HCT116 (cell line): ENCODE measurements at regions not wholly inside any gene's neighbourhood (a gene's known extent, or its start where the extent isn't known, plus 50 kb on each side); places are given as distances from the start of the nearest gene placed in this dataset.

Experiments used
- ATAC-seq: fragments of 200-7000 bp; cut with Tn5 transposase; 2 replicates; pipeline ENCODE4 v1.9.1; 2020; ENCODE audit warnings: mild to moderate bottlenecking, moderate library complexity
- BruUV-seq: library from RNA; stranded (reverse); fragments of 400-500 nt; replicated peaks from 2 replicates; lab custom pipeline; 2021; lab: Mats Ljungman, UMichigan
- CTCF ChIA-PET: fragments of 300-600 bp; sonication (Branson Sonifier 250); formaldehyde crosslinking; loops from one replicate; lab custom pipeline; 2021; ENCODE audit warnings: antibody characterized with exemption; lab: Charles Lee
- POLR2A ChIA-PET: fragments of 300-600, 350-600 bp; sonication (Branson Sonifier 250); formaldehyde crosslinking; loops from one replicate; lab custom pipeline; 2021; ENCODE audit warnings: antibody characterized with exemption; lab: Charles Lee
- RAD21 ChIA-PET, 2 experiments: fragments of 300-600 bp; sonication (Branson Sonifier 250); formaldehyde crosslinking; loops; one replicate each; lab custom pipeline; 2023; ENCODE audit warnings: low total read pairs in 2 of 2; ENCODE audit not compliant: uncharacterized antibody in 2 of 2, unreplicated experiment in 2 of 2, low non-redundant PET in 1 of 2; lab: Charles Lee
- DNase-seq: peaks from one replicate; pipeline ENCODE4 v3.0.0-alpha.2; 2010; ENCODE audit warnings: low read depth, low spot score
- H2AFZ ChIP-seq: fragments of 200-600 bp; shearing (Covaris generic), sonication (generic); 2 replicates; pipeline ENCODE4 v1.6.1; 2017; ENCODE audit warnings: low read depth, mixed run types, mixed read lengths, antibody characterized with exemption, low read length; ENCODE audit not compliant: poor library complexity, severe bottlenecking
- H3K27ac ChIP-seq: 2 replicates; pipeline ENCODE4 v1.5.1; 2012; ENCODE audit warnings: low read depth, low read length
- H3K27me3 ChIP-seq: fragments of 200-600 bp; sonication (generic); 2 replicates; pipeline ENCODE4 v1.6.1; 2016; ENCODE audit warnings: mixed run types, low read length, mixed read lengths; ENCODE audit not compliant: insufficient read depth
- H3K36me3 ChIP-seq, 2 experiments: fragments of 200-500 bp in 1 of 2; fragments of 200-600 bp in 1 of 2; sonication (Bioruptor generic) in 1 of 2; sonication (generic) in 1 of 2; 2 replicates each; pipeline versions ENCODE4 v1.5.1 to v1.6.1; 2014 to 2016; ENCODE audit warnings: low read length in 2 of 2, inconsistent platforms in 1 of 2, mixed read lengths in 1 of 2, mixed run types in 1 of 2; ENCODE audit not compliant: insufficient read depth in 2 of 2, control insufficient read depth in 1 of 2
- H3K4me1 ChIP-seq, 2 experiments: fragments of 200-600 bp in 1 of 2; sonication (generic) in 1 of 2; 2 replicates each; pipeline versions ENCODE4 v1.5.1 to v1.6.1; 2012 to 2017; ENCODE audit warnings: low read length in 2 of 2, inconsistent platforms in 1 of 2, mild to moderate bottlenecking in 1 of 2, mixed read lengths in 1 of 2, mixed run types in 1 of 2, moderate library complexity in 1 of 2; ENCODE audit not compliant: insufficient read depth in 2 of 2, control insufficient read depth in 1 of 2
- H3K4me2 ChIP-seq: fragments of 200-600 bp; sonication (generic); 2 replicates; pipeline ENCODE4 v1.6.1; 2017; ENCODE audit warnings: mixed run types, low read length, mixed read lengths
- H3K4me3 ChIP-seq, 2 experiments: fragments of 200-600 bp in 1 of 2; sonication (generic) in 1 of 2; replicated peaks in 1 of 2; 2 replicates each; pipeline ENCODE4 v1.5.1; 2011 to 2016; ENCODE audit warnings: low read length in 2 of 2, control low read depth in 1 of 2, low read depth in 1 of 2, mild to moderate bottlenecking in 1 of 2, mixed read lengths in 1 of 2, mixed run types in 1 of 2
- H3K79me2 ChIP-seq: fragments of 200-600 bp; sonication (generic); 2 replicates; pipeline ENCODE4 v1.6.1; 2017; ENCODE audit warnings: mild to moderate bottlenecking, mixed run types, low read length, moderate library complexity, mixed read lengths; ENCODE audit not compliant: insufficient read depth
- H3K9ac ChIP-seq: fragments of 200-600 bp; sonication (generic); 2 replicates; pipeline ENCODE4 v1.6.1; 2016; ENCODE audit warnings: low read length, mixed read lengths
- H3K9me2 ChIP-seq: fragments of 200-600 bp; sonication (generic), shearing (Covaris generic); 2 replicates; pipeline ENCODE4 v1.6.1; 2017; ENCODE audit warnings: mixed run types, mild to moderate bottlenecking, moderate library complexity; ENCODE audit not compliant: insufficient read depth
- H3K9me3 ChIP-seq, 2 experiments: fragments of 200-500 bp in 1 of 2; fragments of 200-600 bp in 1 of 2; sonication (Bioruptor generic) in 1 of 2; sonication (generic) in 1 of 2; 2 replicates each; pipeline ENCODE4 v1.6.1; 2014 to 2017; ENCODE audit warnings: low read length in 2 of 2, mixed read lengths in 2 of 2, inconsistent platforms in 1 of 2, low read depth in 1 of 2, mild to moderate bottlenecking in 1 of 2, mixed run types in 1 of 2, moderate library complexity in 1 of 2; ENCODE audit not compliant: control insufficient read depth in 1 of 2, insufficient read depth in 1 of 2
- H4K20me1 ChIP-seq: fragments of 200-600 bp; sonication (generic), shearing (Covaris generic); 2 replicates; pipeline ENCODE4 v1.6.1; 2017; ENCODE audit warnings: mixed run types, mild to moderate bottlenecking, moderate library complexity; ENCODE audit not compliant: insufficient read depth
- CTCF ChIP-seq, 3 experiments: fragments of 200-600 bp in 1 of 3; sonication (generic) in 1 of 3; IDR thresholded peaks in 2 of 3; conservative IDR thresholded peaks in 1 of 3; 2 replicates each; pipeline ENCODE4 v1.5.1; 2012 to 2017; ENCODE audit warnings: low read depth in 2 of 3, low read length in 2 of 3, antibody characterized with exemption in 1 of 3, borderline replicate concordance in 1 of 3, control low read depth in 1 of 3, mild to moderate bottlenecking in 1 of 3, mixed read lengths in 1 of 3, mixed run types in 1 of 3, moderate library complexity in 1 of 3; ENCODE audit not compliant: insufficient read depth in 1 of 3
- ELF1 ChIP-seq: IDR thresholded peaks from 2 replicates; pipeline ENCODE4 v1.6.1; 2012; ENCODE audit warnings: low read depth, borderline replicate concordance
- EZH2 ChIP-seq: fragments of 200-600 bp; sonication (generic); IDR thresholded peaks from 2 replicates; pipeline ENCODE4 v1.6.1; 2017; ENCODE audit warnings: antibody characterized with exemption, mixed run types
- MAX ChIP-seq: IDR thresholded peaks from 2 replicates; pipeline ENCODE4 v1.6.1; 2012
- POLR2AphosphoS5 ChIP-seq: IDR thresholded peaks from 2 replicates; pipeline ENCODE4 v1.6.1; 2011; ENCODE audit warnings: mild to moderate bottlenecking, low read depth, low read length, moderate library complexity
- RAD21 ChIP-seq: IDR thresholded peaks from 2 replicates; pipeline ENCODE4 v1.6.1; 2012; ENCODE audit warnings: low read depth, mild to moderate bottlenecking
- REST ChIP-seq: IDR thresholded peaks from 2 replicates; pipeline ENCODE4 v1.6.1; 2012; ENCODE audit warnings: low read depth
- SP1 ChIP-seq: IDR thresholded peaks from 2 replicates; pipeline ENCODE4 v1.6.1; 2012; ENCODE audit warnings: low read depth
- SRF ChIP-seq: IDR thresholded peaks from 2 replicates; pipeline ENCODE4 v1.6.1; 2012; ENCODE audit warnings: low read depth
- TCF7L2 ChIP-seq: IDR thresholded peaks from 2 replicates; pipeline ENCODE4 v1.7.0; 2011; ENCODE audit warnings: borderline replicate concordance, inconsistent platforms; ENCODE audit not compliant: insufficient read depth, insufficient read length; ENCODE audit errors: extremely low read depth
- intact Hi-C: fragments of 100-400 bp; cut with micrococcal nuclease; formaldehyde crosslinking; loops from 2 replicates; pipeline ENCODE4 v1.10.0; 2022

- Histone ChIP-seq H3K9ac (no peak overlapping the region), H3K4me1 (peaks cover 27 to 40% of the 10 kb centered on the region in 2 experiments), H4K20me1 (no peaks in the 10 kb centered on the region), H2AFZ (no peak overlapping the region), H3K4me2 (no peak overlapping the region), H3K27ac (no peak overlapping the region), H3K9me2 (no peaks in the 10 kb centered on the region), H3K4me3 (no peak overlapping the region), H3K9me3 (no peaks in the 10 kb centered on the region), H3K36me3 (peaks cover 0 to 5% of the 10 kb centered on the region in 2 experiments; a peak in 1 of 4 replicates), H3K27me3 (no peaks in the 10 kb centered on the region), H3K79me2 (peaks cover 67% of the 10 kb centered on the region)
- BruUV-seq, result no TSS peak
- ATAC-seq, result no peak
- RAD21 ChIA-PET, result no interaction called here
- no peak for TF ChIP-seq CTCF (IDR thresholded peaks at IDR 0.05 in 2 of 3, conservative IDR thresholded peaks at IDR 0.05 in 1 of 3; ENCODE audit: borderline replicate concordance in 1 of 3, insufficient read depth in 1 of 3, low read depth in 2 of 3, low read length in 2 of 3)
- no peak for TF ChIP-seq EZH2
- no peak for TF ChIP-seq MAX
- TF ChIP-seq POLR2AphosphoS5, result no peak
- no peak for TF ChIP-seq SRF
- no peak for TF ChIP-seq TCF7L2
- TF ChIP-seq RAD21, result no peak
- no peak for TF ChIP-seq ELF1
- POLR2A ChIA-PET, result no interaction called here
- CTCF ChIA-PET, result no interaction called here
- intact Hi-C loops, result no loop called here
- no peak for DNase-seq
These were observed 326.8 kb downstream of the SEC14L1 start for GRCh38 chr17:77467521-77467920.

- TF ChIP-seq TCF7L2 (no peak), REST (no peak), SP1 (no peak)
- DNase-seq, result no peak
- ChIA-PET CTCF (no interaction called here), POLR2A (no interaction called here), RAD21 (no interaction called here)
- intact Hi-C loops, result no loop called here
- H3K4me3 ChIP-seq, result no peak overlapping the region
- no peak overlapping the region for H3K27ac ChIP-seq
- ATAC-seq, result no peak
- no peak overlapping the region for H3K9ac ChIP-seq
- H3K4me1 ChIP-seq, result peaks cover 40 to 54% of the 10 kb centered on the region in 2 experiments
- H3K9me3 ChIP-seq, result no peaks in the 10 kb centered on the region
- no peaks in the 10 kb centered on the region for H4K20me1 ChIP-seq
- BruUV-seq, result no TSS peak
- H3K9me2 ChIP-seq, result no peaks in the 10 kb centered on the region
- H3K36me3 ChIP-seq, result peaks cover 0 to 5% of the 10 kb centered on the region in 2 experiments; a peak in 1 of 4 replicates
- H3K4me2 ChIP-seq, result no peak overlapping the region
- no peaks in the 10 kb centered on the region for H3K27me3 ChIP-seq
- H3K79me2 ChIP-seq, result peaks cover 70% of the 10 kb centered on the region
- no peak overlapping the region for H2AFZ ChIP-seq
These were observed 328.1 kb downstream of the SEC14L1 start for GRCh38 chr17:77468897-77469296.
